BLaER1 (cell line): ENCODE measurements at regions not wholly inside any gene's neighbourhood (a gene's known extent, or its start where the extent isn't known, plus 50 kb on each side); places are given as distances from the start of the nearest gene placed in this dataset.
"Not testable (repeated sequence)": the region's sequence is repeated elsewhere in the genome, so short reads cannot be mapped to it uniquely, and the experiment has no call there.

Source experiments
- H3K27ac ChIP-seq: shearing (Covaris generic); formaldehyde crosslinking; 2 replicates; pipeline ENCODE4 v1.8.1; 2022
- H3K27me3 ChIP-seq: shearing (Covaris generic); formaldehyde crosslinking; 2 replicates; pipeline ENCODE4 v1.8.1; 2022
- H3K36me3 ChIP-seq: shearing (Covaris generic); formaldehyde crosslinking; 2 replicates; pipeline ENCODE4 v1.8.1; 2022
- H3K4me1 ChIP-seq: shearing (Covaris generic); formaldehyde crosslinking; 2 replicates; pipeline ENCODE4 v1.8.1; 2022
- H3K4me2 ChIP-seq: shearing (Covaris generic); formaldehyde crosslinking; 2 replicates; pipeline ENCODE4 v1.8.1; 2022
- H3K4me3 ChIP-seq: shearing (Covaris generic); formaldehyde crosslinking; 2 replicates; pipeline ENCODE4 v1.8.1; 2022
- H3K9ac ChIP-seq: shearing (Covaris generic); formaldehyde crosslinking; 2 replicates; pipeline ENCODE4 v1.8.1; 2022
- H3K9me3 ChIP-seq: shearing (Covaris generic); formaldehyde crosslinking; 2 replicates; pipeline ENCODE4 v1.8.1; 2022
- H4K20me1 ChIP-seq: shearing (Covaris generic); formaldehyde crosslinking; 2 replicates; pipeline ENCODE4 v1.8.1; 2022
- Cebpa-rat ChIP-seq: shearing (Covaris generic); IDR thresholded peaks from 2 replicates; pipeline ENCODE4 v1.8.1; 2022

- Histone ChIP-seq H4K20me1 (no peaks in the 10 kb centered on the region), H3K36me3 (no peaks in the 10 kb centered on the region)
These were observed 116.1 kb upstream of the TACR1 start for GRCh38 chr2:75315436-75315835.

GRCh38 chr2:75311993-75312392 is 112.7 kb upstream of the TACR1 start:
- H3K36me3 ChIP-seq: no peaks in the 10 kb centered on the region
- H3K9me3 ChIP-seq: no peaks in the 10 kb centered on the region
- H3K4me3 ChIP-seq: no peak overlapping the region
- H3K4me2 ChIP-seq: peak overlapping the region; percentile 45
- no peak overlapping the region for H3K27ac ChIP-seq
- H3K27me3 ChIP-seq: no peaks in the 10 kb centered on the region
- no peak overlapping the region for H3K9ac ChIP-seq
- H3K4me1 ChIP-seq: peaks cover 14% of the 10 kb centered on the region
- no peak for TF ChIP-seq Cebpa-rat
- H4K20me1 ChIP-seq: no peaks in the 10 kb centered on the region

More at GRCh38 chr2:75315436-75315835, 116.1 kb upstream of the TACR1 start:
- H3K4me3 ChIP-seq: no peak overlapping the region
- H3K9me3 ChIP-seq: no peaks in the 10 kb centered on the region
- no peak overlapping the region for H3K4me2 ChIP-seq
- H3K4me1 ChIP-seq: peaks cover 14% of the 10 kb centered on the region
- H3K27me3 ChIP-seq: no peaks in the 10 kb centered on the region
- TF ChIP-seq Cebpa-rat: no peak
- H3K27ac ChIP-seq: no peak overlapping the region
- no peak overlapping the region for H3K9ac ChIP-seq

- TF ChIP-seq Cebpa-rat: no peak
- Histone ChIP-seq H3K4me3 (no peak overlapping the region), H3K4me1 (peaks cover 14% of the 10 kb centered on the region), H3K36me3 (no peaks in the 10 kb centered on the region), H3K9ac (no peak overlapping the region), H4K20me1 (no peaks in the 10 kb centered on the region), H3K27me3 (no peaks in the 10 kb centered on the region), H3K27ac (no peak overlapping the region), H3K4me2 (peak overlapping the region; percentile 45), H3K9me3 (no peaks in the 10 kb centered on the region)
These were observed 112.2 kb upstream of the TACR1 start for GRCh38 chr2:75311521-75311920.

- H3K27ac ChIP-seq: no peak overlapping the region
- TF ChIP-seq Cebpa-rat: no peak
- no peak overlapping the region for H3K4me2 ChIP-seq
These were observed 111.6 kb upstream of the TACR1 start for GRCh38 chr2:75310876-75311275.

GRCh38 chr2:75309596-75310463 is 110.5 kb upstream of the TACR1 start:
- Histone ChIP-seq H3K4me3 (no peak overlapping the region), H3K27ac (no peak overlapping the region), H3K4me2 (no peak overlapping the region), H3K27me3 (no peaks in the 10 kb centered on the region), H4K20me1 (no peaks in the 10 kb centered on the region), H3K9me3 (no peaks in the 10 kb centered on the region), H3K9ac (no peak overlapping the region), H3K4me1 (peaks cover 14% of the 10 kb centered on the region), H3K36me3 (no peaks in the 10 kb centered on the region)
- no peak for TF ChIP-seq Cebpa-rat

More at GRCh38 chr2:75310876-75311275, 111.6 kb upstream of the TACR1 start:
- H3K4me3 ChIP-seq: no peak overlapping the region
- H3K27me3 ChIP-seq: no peaks in the 10 kb centered on the region
- H3K9me3 ChIP-seq: no peaks in the 10 kb centered on the region
- no peak overlapping the region for H3K9ac ChIP-seq
- H3K36me3 ChIP-seq: no peaks in the 10 kb centered on the region
- no peaks in the 10 kb centered on the region for H4K20me1 ChIP-seq
- peaks cover 14% of the 10 kb centered on the region for H3K4me1 ChIP-seq

GRCh38 chr2:75303227-75303626 is 103.9 kb upstream of the TACR1 start:
- Histone ChIP-seq H3K27ac (no peak overlapping the region), H3K4me3 (no peak overlapping the region), H3K9me3 (peaks cover 9% of the 10 kb centered on the region), H3K9ac (no peak overlapping the region), H3K36me3 (no peaks in the 10 kb centered on the region), H3K4me1 (no peaks in the 10 kb centered on the region), H3K4me2 (no peak overlapping the region), H3K27me3 (no peaks in the 10 kb centered on the region), H4K20me1 (no peaks in the 10 kb centered on the region)
- no peak for TF ChIP-seq Cebpa-rat

GRCh38 chr2:75294362-75294761 is 95.0 kb upstream of the TACR1 start:
- no peak overlapping the region for H3K4me3 ChIP-seq
- H4K20me1 ChIP-seq: no peaks in the 10 kb centered on the region
- H3K9me3 ChIP-seq: no peaks in the 10 kb centered on the region
- H3K27me3 ChIP-seq: no peaks in the 10 kb centered on the region
- H3K36me3 ChIP-seq: no peaks in the 10 kb centered on the region
- H3K4me2 ChIP-seq: no peak overlapping the region
- no peak overlapping the region for H3K9ac ChIP-seq
- no peak for TF ChIP-seq Cebpa-rat
- H3K4me1 ChIP-seq: no peaks in the 10 kb centered on the region
- H3K27ac ChIP-seq: no peak overlapping the region

GRCh38 chr2:75292826-75293225 is 93.5 kb upstream of the TACR1 start:
- H3K4me2 ChIP-seq: no peak overlapping the region
- peaks cover 8% of the 10 kb centered on the region for H3K4me1 ChIP-seq
- no peaks in the 10 kb centered on the region for H3K36me3 ChIP-seq
- no peak for TF ChIP-seq Cebpa-rat
- H4K20me1 ChIP-seq: no peaks in the 10 kb centered on the region
- H3K27me3 ChIP-seq: no peaks in the 10 kb centered on the region
- H3K9me3 ChIP-seq: no peaks in the 10 kb centered on the region
- no peak overlapping the region for H3K4me3 ChIP-seq
- H3K27ac ChIP-seq: no peak overlapping the region
- no peak overlapping the region for H3K9ac ChIP-seq

GRCh38 chr2:75290600-75291150 is 91.4 kb upstream of the TACR1 start:
- H3K4me1 ChIP-seq: peaks cover 13% of the 10 kb centered on the region
- H3K9ac ChIP-seq: no peak overlapping the region
- H4K20me1 ChIP-seq: no peaks in the 10 kb centered on the region
- no peaks in the 10 kb centered on the region for H3K9me3 ChIP-seq
- no peak overlapping the region for H3K4me3 ChIP-seq
- no peak overlapping the region for H3K4me2 ChIP-seq
- TF ChIP-seq Cebpa-rat: no peak
- H3K27ac ChIP-seq: no peak overlapping the region
- no peaks in the 10 kb centered on the region for H3K36me3 ChIP-seq
- no peaks in the 10 kb centered on the region for H3K27me3 ChIP-seq

- no peak overlapping the region for H3K9ac ChIP-seq
- H4K20me1 ChIP-seq: no peaks in the 10 kb centered on the region
- H3K27me3 ChIP-seq: no peaks in the 10 kb centered on the region
- H3K4me2 ChIP-seq: no peak overlapping the region
- H3K9me3 ChIP-seq: no peaks in the 10 kb centered on the region
- no peak for TF ChIP-seq Cebpa-rat
- H3K27ac ChIP-seq: no peak overlapping the region
- no peak overlapping the region for H3K4me3 ChIP-seq
- H3K4me1 ChIP-seq: peaks cover 13% of the 10 kb centered on the region
- H3K36me3 ChIP-seq: no peaks in the 10 kb centered on the region
These were observed 90.5 kb upstream of the TACR1 start for GRCh38 chr2:75289771-75290170.

- H3K9me3 ChIP-seq, H3K4me2 ChIP-seq, H3K4me3 ChIP-seq, H3K36me3 ChIP-seq, H3K9ac ChIP-seq, H3K27ac ChIP-seq, H3K27me3 ChIP-seq, H4K20me1 ChIP-seq: not testable (repeated sequence)
- H3K4me1 ChIP-seq: peaks cover 13% of the 10 kb centered on the region
These were observed 89.9 kb upstream of the TACR1 start for GRCh38 chr2:75289178-75289577.
